ENCODE measurements at regions not wholly inside any gene's neighbourhood (a gene's known extent, or its start where the extent isn't known, plus 50 kb on each side); places are given as distances from the start of the nearest gene placed in this dataset.
A peak's percentile ranks its signal among the peaks of the same experiment; 100 is the strongest.

DNA sequence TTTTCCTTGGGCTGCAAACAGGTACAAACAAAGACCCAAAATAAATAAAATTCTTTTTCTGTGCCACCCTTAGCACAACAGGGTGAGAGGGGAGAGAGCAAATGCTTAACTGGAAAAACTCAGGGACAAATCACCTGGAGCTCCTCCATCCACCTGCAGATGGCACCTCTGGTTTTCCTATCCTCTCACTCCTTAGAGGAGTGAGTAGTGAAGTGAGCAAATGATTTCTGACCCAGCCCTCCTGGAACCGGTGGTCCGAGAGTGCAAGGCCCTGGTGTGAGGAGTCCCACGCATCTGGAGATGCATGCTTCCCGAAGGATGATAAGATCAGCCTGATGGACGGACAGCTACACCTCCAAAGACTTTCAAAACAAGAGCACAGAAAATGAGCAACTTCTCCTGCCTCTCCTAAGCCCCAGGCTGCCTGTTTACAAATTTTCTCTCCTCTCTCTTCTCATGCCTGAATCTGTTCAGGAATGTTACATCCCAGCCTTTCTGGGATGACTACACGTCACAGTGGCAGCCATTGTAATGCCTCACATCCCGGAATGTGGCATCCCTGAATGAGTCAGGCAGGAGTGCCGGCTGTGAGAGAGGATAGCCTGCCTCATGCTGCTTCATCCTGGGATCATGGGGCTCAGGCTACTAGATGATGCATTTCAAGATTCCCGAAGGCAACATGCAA is 86.4 kb downstream of the ADRB2 start:
- peak; percentile 95 for DNase-seq (ENCODE audit: low read depth)
- CTCF ChIA-PET, result interaction anchor here (0.6 to 1.7 kb wide), 4 partner anchors 45 to 171 kb away, joined by 3 to 5 read pairs (median 4); no protein-coding TSS in a partner anchor
- Histone ChIP-seq H3K36me3 (ENCODE audit: control insufficient read depth, insufficient read depth, low read length) (no peaks in the 10 kb centered on the region), H3K27me3 (ENCODE audit: control insufficient read depth, insufficient read depth, low read length) (no peaks in the 10 kb centered on the region), H3K4me3 (ENCODE audit: low read depth, low read length) (no peak overlapping the region)
- POLR2A ChIA-PET, result no interaction called here
- TF ChIP-seq, protein P1, sequence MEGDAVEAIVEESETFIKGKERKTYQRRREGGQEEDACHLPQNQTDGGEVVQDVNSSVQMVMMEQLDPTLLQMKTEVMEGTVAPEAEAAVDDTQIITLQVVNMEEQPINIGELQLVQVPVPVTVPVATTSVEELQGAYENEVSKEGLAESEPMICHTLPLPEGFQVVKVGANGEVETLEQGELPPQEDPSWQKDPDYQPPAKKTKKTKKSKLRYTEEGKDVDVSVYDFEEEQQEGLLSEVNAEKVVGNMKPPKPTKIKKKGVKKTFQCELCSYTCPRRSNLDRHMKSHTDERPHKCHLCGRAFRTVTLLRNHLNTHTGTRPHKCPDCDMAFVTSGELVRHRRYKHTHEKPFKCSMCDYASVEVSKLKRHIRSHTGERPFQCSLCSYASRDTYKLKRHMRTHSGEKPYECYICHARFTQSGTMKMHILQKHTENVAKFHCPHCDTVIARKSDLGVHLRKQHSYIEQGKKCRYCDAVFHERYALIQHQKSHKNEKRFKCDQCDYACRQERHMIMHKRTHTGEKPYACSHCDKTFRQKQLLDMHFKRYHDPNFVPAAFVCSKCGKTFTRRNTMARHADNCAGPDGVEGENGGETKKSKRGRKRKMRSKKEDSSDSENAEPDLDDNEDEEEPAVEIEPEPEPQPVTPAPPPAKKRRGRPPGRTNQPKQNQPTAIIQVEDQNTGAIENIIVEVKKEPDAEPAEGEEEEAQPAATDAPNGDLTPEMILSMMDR (IDR thresholded peaks at IDR 0.05; ENCODE audit: insufficient read depth, low read depth, low read length), result peak; percentile 33

DNA sequence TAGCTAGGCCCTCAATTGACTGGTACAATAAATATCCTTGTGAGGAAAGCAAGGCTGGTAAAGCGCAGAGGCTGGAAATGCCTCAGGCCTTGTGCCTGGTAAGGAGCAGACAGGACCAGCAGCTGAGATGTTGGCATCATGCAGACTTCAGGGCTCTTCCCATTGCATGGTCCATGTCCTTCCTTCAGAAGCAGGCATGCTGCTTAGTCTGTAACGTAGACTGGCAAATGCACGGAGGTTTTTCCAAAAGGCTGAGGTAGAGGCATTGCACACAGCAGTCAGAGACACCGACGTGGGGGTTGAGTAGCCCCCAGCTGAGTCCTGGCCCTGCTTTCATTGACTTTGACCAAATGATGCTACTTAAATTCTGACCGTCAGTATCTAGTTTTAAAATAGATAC is 87.1 kb downstream of the ADRB2 start:
- no peaks in the 10 kb centered on the region for H3K36me3 ChIP-seq (ENCODE audit: control insufficient read depth, insufficient read depth, low read length)

DNA sequence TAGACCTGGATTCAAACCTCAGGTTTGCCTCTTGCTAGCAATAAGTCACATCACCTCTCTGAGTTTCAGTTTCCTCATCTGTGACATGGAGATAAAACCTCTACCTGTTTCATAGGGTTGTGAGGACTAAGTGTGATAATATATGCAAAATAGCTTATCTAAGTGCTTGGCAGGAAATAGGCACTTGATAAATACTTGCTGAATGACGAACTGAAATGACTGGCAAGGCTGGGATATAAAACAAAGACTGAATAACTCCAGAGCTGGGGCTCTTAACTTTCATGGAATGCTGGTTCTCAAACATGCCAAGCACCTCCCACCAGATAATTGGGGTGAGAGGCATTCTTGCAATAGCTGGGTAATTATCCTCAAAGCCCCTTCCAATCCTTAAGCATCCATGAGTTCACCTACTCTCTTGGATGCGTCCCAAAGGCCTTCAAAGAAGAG is 87.6 kb downstream of the ADRB2 start:
- peak; percentile 77 for DNase-seq (ENCODE audit: low read depth)
- Histone ChIP-seq H3K27me3 (ENCODE audit: control insufficient read depth, insufficient read depth, low read length) (no peaks in the 10 kb centered on the region), H3K4me3 (ENCODE audit: low read depth, low read length) (no peak overlapping the region), H3K36me3 (ENCODE audit: control insufficient read depth, insufficient read depth, low read length) (no peaks in the 10 kb centered on the region)
- CTCF ChIA-PET, result interaction anchor here (0.7 to 1.7 kb wide), 5 partner anchors 44 to 201 kb away, joined by 3 to 6 read pairs (median 4); no protein-coding TSS in a partner anchor
- POLR2A ChIA-PET, result no interaction called here
- TF ChIP-seq, protein P1 (IDR thresholded peaks at IDR 0.05; ENCODE audit: insufficient read depth, low read depth, low read length), result no peak

More for the DNA sequence above, 87.1 kb downstream of the ADRB2 start:
- POLR2A ChIA-PET, result no interaction called here
- no peak for DNase-seq (ENCODE audit: low read depth)
- no peak overlapping the region for H3K4me3 ChIP-seq (ENCODE audit: low read depth, low read length)
- CTCF ChIA-PET, result interaction anchor here (0.7 to 1.7 kb wide), 5 partner anchors 44 to 201 kb away, joined by 3 to 5 read pairs (median 3); no protein-coding TSS in a partner anchor
- H3K27me3 ChIP-seq (ENCODE audit: control insufficient read depth, insufficient read depth, low read length), result no peaks in the 10 kb centered on the region
- TF ChIP-seq, protein P1 (IDR thresholded peaks at IDR 0.05; ENCODE audit: insufficient read depth, low read depth, low read length), result no peak

DNA sequence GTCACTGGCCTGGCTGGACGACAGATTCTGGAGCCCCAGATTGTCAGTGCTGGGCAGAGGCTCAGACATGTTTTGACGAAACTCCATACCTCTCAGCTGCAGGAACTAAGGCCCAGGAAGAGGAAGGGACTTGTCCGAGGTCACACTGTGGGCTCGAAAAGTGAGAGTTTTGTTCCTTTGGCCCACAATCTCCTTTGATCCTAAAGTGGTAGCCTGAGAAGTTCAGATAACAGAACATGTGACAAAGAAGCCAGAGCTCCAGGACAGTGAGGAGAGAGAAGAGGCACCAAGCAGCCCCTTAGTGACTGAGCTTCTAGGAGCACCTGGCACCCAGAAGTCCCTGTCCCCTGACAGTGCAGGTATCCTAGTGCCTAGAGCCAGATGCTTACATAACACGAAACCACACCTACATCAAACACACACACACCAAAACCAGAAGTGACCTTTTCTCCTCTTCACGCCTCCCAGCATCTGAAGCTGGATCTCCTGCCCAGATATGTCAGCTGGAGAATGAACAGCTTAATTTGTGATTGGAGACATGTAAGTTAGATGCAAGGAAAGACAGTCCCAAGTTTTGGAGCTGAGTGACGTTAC is 88.9 kb downstream of the ADRB2 start:
- no peak for DNase-seq (ENCODE audit: low read depth)
- ChIA-PET POLR2A (no interaction called here), CTCF (interaction anchor here (0.6 to 1.1 kb wide), 4 partner anchors 17 to 199 kb away, joined by 3 to 5 read pairs (median 4); no protein-coding TSS in a partner anchor)
- Histone ChIP-seq H3K27me3 (ENCODE audit: control insufficient read depth, insufficient read depth, low read length) (no peaks in the 10 kb centered on the region), H3K4me3 (ENCODE audit: low read depth, low read length) (no peak overlapping the region), H3K36me3 (ENCODE audit: control insufficient read depth, insufficient read depth, low read length) (no peaks in the 10 kb centered on the region)
- TF ChIP-seq, protein P1 (IDR thresholded peaks at IDR 0.05; ENCODE audit: insufficient read depth, low read depth, low read length), result no peak

DNA sequence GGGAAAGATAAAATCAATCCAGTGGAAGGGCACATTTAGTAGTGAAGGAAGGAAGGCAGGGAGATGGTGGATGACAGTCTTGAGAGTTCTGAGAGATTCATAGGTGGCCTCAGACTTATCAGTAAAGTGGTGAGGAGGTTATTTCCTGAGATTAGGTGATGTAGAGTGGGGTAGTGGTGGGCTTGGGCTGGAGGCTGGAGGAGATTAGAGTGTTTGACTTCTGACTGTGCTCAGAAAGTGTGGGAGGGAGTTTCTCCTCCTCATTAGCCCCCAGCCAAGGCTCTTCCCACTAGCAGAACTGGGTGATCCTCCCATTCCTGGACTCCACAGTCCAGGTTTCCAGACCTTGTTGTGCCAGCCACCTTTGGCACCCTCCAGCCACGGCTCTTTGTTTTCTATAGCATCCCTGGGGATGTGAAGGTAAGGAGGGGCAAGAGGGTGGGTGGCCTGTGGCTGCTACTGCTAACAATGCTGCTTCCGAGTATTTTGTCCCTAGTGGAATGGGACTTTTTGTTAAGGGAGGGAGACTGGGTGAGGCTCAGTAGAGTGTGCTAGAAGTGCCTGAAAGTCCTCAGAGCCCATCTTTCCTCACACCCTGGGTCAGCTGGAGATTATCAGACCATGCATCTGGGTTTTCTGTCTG is 94.4 kb downstream of the ADRB2 start:
- Histone ChIP-seq H3K4me3 (ENCODE audit: low read depth, low read length) (no peak overlapping the region), H3K27me3 (ENCODE audit: control insufficient read depth, insufficient read depth, low read length) (no peaks in the 10 kb centered on the region), H3K36me3 (ENCODE audit: control insufficient read depth, insufficient read depth, low read length) (no peaks in the 10 kb centered on the region)
- DNase-seq (ENCODE audit: low read depth), result no peak
- ChIA-PET POLR2A (no interaction called here), CTCF (no interaction called here)
- TF ChIP-seq, protein P1 (IDR thresholded peaks at IDR 0.05; ENCODE audit: insufficient read depth, low read depth, low read length), result no peak

Data from BJ (cell line).